Thoracic aorta (tissue), 2 donors: ENCODE measurements at regions not wholly inside any gene's neighbourhood (a gene's known extent, or its start where the extent isn't known, plus 50 kb on each side); places are given as distances from the start of the nearest gene placed in this dataset.

Experiments
- ATAC-seq: fragments of 150-250 bp; one replicate; pipeline ENCODE4 v1.8.0; 2017; ENCODE audit warnings: low read depth; ENCODE audit not compliant: insufficient number of reproducible peaks, low FRiP score
- DNase-seq: peaks from one replicate; pipeline ENCODE4 v3.0.0-alpha.2; 2020; ENCODE audit warnings: low spot score
- H3K27ac ChIP-seq, 2 donors: fragments of 200-600 bp; sonication (generic); 1 replicate in 1 of 2; 2 replicates in 1 of 2; pipeline ENCODE4 v1.5.1; 2016; ENCODE audit warnings: mild to moderate bottlenecking in 2 of 2, moderate library complexity in 2 of 2
- H3K27me3 ChIP-seq: fragments of 200-600 bp; sonication (generic); replicated peaks from 2 replicates; pipeline ENCODE4 v1.6.0; 2016; ENCODE audit warnings: mild to moderate bottlenecking; ENCODE audit not compliant: insufficient read depth
- H3K36me3 ChIP-seq: fragments of 200-600 bp; sonication (generic); one replicate; pipeline ENCODE4 v1.5.1; 2016
- H3K4me1 ChIP-seq, 2 donors: fragments of 200-600 bp; sonication (generic); 1 replicate in 1 of 2; 2 replicates in 1 of 2; pipeline versions ENCODE4 v1.5.1 to v1.6.0; 2016; ENCODE audit warnings: low read depth in 2 of 2, mild to moderate bottlenecking in 1 of 2; ENCODE audit not compliant: control insufficient read depth in 1 of 2
- H3K4me3 ChIP-seq: fragments of 200-600 bp; sonication (generic); 2 replicates; pipeline ENCODE4 v1.5.1; 2016; ENCODE audit warnings: mild to moderate bottlenecking
- H3K9me3 ChIP-seq: fragments of 200-600 bp; sonication (generic); 2 replicates; pipeline ENCODE4 v1.5.1; 2016
- CTCF ChIP-seq: fragments of 200-600 bp; sonication (generic); IDR thresholded peaks from one replicate; pipeline ENCODE4 v1.5.1; 2019; ENCODE audit warnings: antibody characterized with exemption

GRCh38 chr2:41965173-41965908, 82.5 kb upstream of the PKDCC start:
- no peak for TF ChIP-seq CTCF
- Histone ChIP-seq H3K27ac (peak overlapping the region; percentile 77 to 88), H3K36me3 (no peaks in the 10 kb centered on the region), H3K9me3 (no peaks in the 10 kb centered on the region), H3K4me3 (no peak overlapping the region), H3K4me1 (peaks cover 45 to 58% of the 10 kb centered on the region in 2 donors), H3K27me3 (no peaks in the 10 kb centered on the region)
- ATAC-seq = no peak
- DNase-seq = no peak

GRCh38 chr2:41965909-41966295, 81.9 kb upstream of the PKDCC start:
- H3K27me3 ChIP-seq = no peaks in the 10 kb centered on the region
- DNase-seq = no peak
- H3K4me1 ChIP-seq = peaks cover 45 to 58% of the 10 kb centered on the region in 2 donors
- no peak for ATAC-seq
- H3K36me3 ChIP-seq = no peaks in the 10 kb centered on the region
- H3K4me3 ChIP-seq = peak overlapping the region; percentile 7
- H3K9me3 ChIP-seq = no peaks in the 10 kb centered on the region
- no peak for TF ChIP-seq CTCF
- H3K27ac ChIP-seq = peak overlapping the region; percentile 77 to 88

- ATAC-seq (peak; percentile 69), DNase-seq (peak; percentile 87)
- no peak for TF ChIP-seq CTCF
- H3K9me3 ChIP-seq = no peaks in the 10 kb centered on the region
- H3K36me3 ChIP-seq = no peaks in the 10 kb centered on the region
- peak overlapping the region; percentile 88 to 93 for H3K27ac ChIP-seq
- H3K27me3 ChIP-seq = no peaks in the 10 kb centered on the region
- H3K4me1 ChIP-seq = peaks cover 45 to 58% of the 10 kb centered on the region in 2 donors
- peak overlapping the region; percentile 22 for H3K4me3 ChIP-seq
These were observed 81.4 kb upstream of the PKDCC start for GRCh38 chr2:41966431-41966893.

- DNase-seq (no peak), ATAC-seq (peak; percentile 23)
- Histone ChIP-seq H3K4me1 (peaks cover 45 to 58% of the 10 kb centered on the region in 2 donors), H3K27ac (peak overlapping the region; percentile 88 to 93), H3K9me3 (no peaks in the 10 kb centered on the region), H3K27me3 (no peaks in the 10 kb centered on the region), H3K36me3 (no peaks in the 10 kb centered on the region), H3K4me3 (peak overlapping the region; percentile 22)
- TF ChIP-seq CTCF = no peak
These were observed 80.9 kb upstream of the PKDCC start for GRCh38 chr2:41966920-41967319.

- Histone ChIP-seq H3K27ac (peak overlapping the region; percentile 88 to 93), H3K4me3 (peak overlapping the region; percentile 12), H3K27me3 (no peaks in the 10 kb centered on the region), H3K36me3 (no peaks in the 10 kb centered on the region), H3K9me3 (no peaks in the 10 kb centered on the region), H3K4me1 (peaks cover 45 to 58% of the 10 kb centered on the region in 2 donors)
- ATAC-seq (no peak), DNase-seq (no peak)
- no peak for TF ChIP-seq CTCF
These were observed 80.2 kb upstream of the PKDCC start for GRCh38 chr2:41967476-41968181.
